GM23338 (cell line): ENCODE measurements at regions not wholly inside any gene's neighbourhood (a gene's known extent, or its start where the extent isn't known, plus 50 kb on each side); places are given as distances from the start of the nearest gene placed in this dataset.

Experiments
- ATAC-seq: fragments of 200-7000 bp; cut with Tn5 transposase; 3 replicates; pipeline ENCODE4 v1.9.1; 2020
- DNase-seq: peaks from one replicate; pipeline ENCODE4 v3.0.0-alpha.2; 2015; ENCODE audit warnings: low spot score
- H2AFZ ChIP-seq: fragments of 200-600 bp; sonication (generic); 2 replicates; pipeline ENCODE4 v1.8.0; 2016; ENCODE audit warnings: antibody characterized with exemption, mild to moderate bottlenecking, moderate library complexity
- H3F3A ChIP-seq: fragments of 200-600 bp; sonication (generic); replicated peaks from 2 replicates; pipeline ENCODE4 v1.8.0; 2017; ENCODE audit warnings: antibody characterized with exemption, mixed run types, low read depth
- H3K27ac ChIP-seq: fragments of 200-600 bp; sonication (generic); 2 replicates; pipeline ENCODE4 v1.6.1; 2016; ENCODE audit warnings: low read depth
- H3K27me3 ChIP-seq: fragments of 200-600 bp; sonication (generic); 2 replicates; pipeline ENCODE4 v1.8.0; 2016; ENCODE audit warnings: mild to moderate bottlenecking, mixed run types, moderate library complexity; ENCODE audit not compliant: insufficient read depth
- H3K36me3 ChIP-seq: fragments of 200-600 bp; sonication (generic); 2 replicates; pipeline ENCODE4 v1.8.0; 2016; ENCODE audit warnings: mild to moderate bottlenecking; ENCODE audit not compliant: insufficient read depth
- H3K4me1 ChIP-seq: fragments of 200-600 bp; sonication (generic); 2 replicates; pipeline ENCODE4 v1.8.0; 2016; ENCODE audit warnings: mild to moderate bottlenecking, moderate library complexity; ENCODE audit not compliant: insufficient read depth
- H3K4me2 ChIP-seq: fragments of 200-600 bp; sonication (generic); 2 replicates; pipeline ENCODE4 v1.7.1; 2017; ENCODE audit warnings: mixed run types
- H3K4me3 ChIP-seq: fragments of 200-600 bp; sonication (generic); 2 replicates; pipeline ENCODE4 v1.6.1; 2016; ENCODE audit warnings: mixed run types
- H3K79me2 ChIP-seq: fragments of 200-600 bp; sonication (generic); replicated peaks from 2 replicates; pipeline ENCODE4 v1.8.0; 2017; ENCODE audit warnings: mild to moderate bottlenecking; ENCODE audit not compliant: insufficient read depth
- H3K9me2 ChIP-seq: fragments of 200-600 bp; sonication (generic); 2 replicates; pipeline ENCODE4 v1.8.0; 2017; ENCODE audit not compliant: insufficient read depth
- H4K20me1 ChIP-seq: fragments of 200-600 bp; sonication (generic); replicated peaks from 2 replicates; pipeline ENCODE4 v1.8.0; 2017; ENCODE audit warnings: mild to moderate bottlenecking; ENCODE audit not compliant: insufficient read depth
- H3K27ac Mint-ChIP-seq: 2 replicates; pipeline ENCODE4 v1.8.0; 2020; ENCODE audit warnings: inconsistent platforms, mild to moderate bottlenecking, moderate library complexity, mixed read lengths
- H3K27me3 Mint-ChIP-seq: 3 replicates; pipeline ENCODE4 v1.8.0; 2022; ENCODE audit warnings: low read depth, mild to moderate bottlenecking, moderate library complexity, mixed read lengths, inconsistent platforms; ENCODE audit not compliant: insufficient read depth, poor library complexity
- H3K36me3 Mint-ChIP-seq: 3 replicates; pipeline ENCODE4 v1.8.0; 2021; ENCODE audit warnings: low read depth, mild to moderate bottlenecking, inconsistent platforms, moderate library complexity, mixed read lengths
- H3K4me1 Mint-ChIP-seq: 3 replicates; pipeline ENCODE4 v1.8.0; 2020; ENCODE audit warnings: mild to moderate bottlenecking, inconsistent platforms, mixed read lengths
- H3K4me3 Mint-ChIP-seq: 3 replicates; pipeline ENCODE4 v1.8.0; 2021; ENCODE audit warnings: moderate library complexity, mild to moderate bottlenecking, inconsistent platforms, mixed read lengths
- H3K9me3 Mint-ChIP-seq: 3 replicates; pipeline ENCODE4 v1.8.0; 2020; ENCODE audit warnings: moderate library complexity, mild to moderate bottlenecking, inconsistent platforms, mixed read lengths
- CREB1 ChIP-seq: fragments of 250-450 bp; sonication (Bioruptor Pico); IDR thresholded peaks from 2 replicates; pipeline ENCODE4 v1.5.0; 2020; ENCODE audit warnings: low read depth, mild to moderate bottlenecking, moderate library complexity
- EZH2 ChIP-seq: fragments of 200-600 bp; sonication (generic); IDR thresholded peaks from one replicate; pipeline ENCODE4 v1.8.0; 2017; ENCODE audit warnings: antibody characterized with exemption, mild to moderate bottlenecking, low read depth; ENCODE audit not compliant: unreplicated experiment
- EZH2phosphoT487 ChIP-seq: fragments of 200-600 bp; sonication (generic); IDR thresholded peaks from one replicate; pipeline ENCODE4 v1.8.1; 2018; ENCODE audit warnings: antibody characterized with exemption; ENCODE audit not compliant: unreplicated experiment
- JUNB ChIP-seq: IDR thresholded peaks from one replicate; pipeline ENCODE4 v1.6.1; 2016; ENCODE audit warnings: antibody characterized with exemption; ENCODE audit not compliant: unreplicated experiment
- NANOG ChIP-seq: IDR thresholded peaks from 2 replicates; pipeline ENCODE4 v1.6.1; 2016; ENCODE audit warnings: antibody characterized with exemption, borderline replicate concordance
- POLR2AphosphoS5 ChIP-seq: IDR thresholded peaks from 2 replicates; pipeline ENCODE4 v1.6.1; 2016; ENCODE audit warnings: antibody characterized with exemption, low read depth
- STAT1 ChIP-seq: IDR thresholded peaks from one replicate; pipeline ENCODE4 v1.6.1; 2016; ENCODE audit warnings: antibody characterized with exemption; ENCODE audit not compliant: unreplicated experiment
- ZNF114 ChIP-seq: fragments of 250-450 bp; sonication (Bioruptor Pico); IDR thresholded peaks from 2 replicates; pipeline ENCODE4 v1.5.0; 2020; ENCODE audit warnings: mild to moderate bottlenecking, moderate library complexity
- ZNF331 ChIP-seq: fragments of 250-450 bp; sonication (Bioruptor Pico); IDR thresholded peaks from 2 replicates; pipeline ENCODE4 v1.5.0; 2020; ENCODE audit warnings: low read depth, mild to moderate bottlenecking, moderate library complexity
- TF ChIP-seq, protein P1 (sequence below): fragments of 250-450 bp; sonication (Bioruptor Pico); IDR thresholded peaks from 2 replicates; pipeline ENCODE4 v1.5.0; 2020; ENCODE audit warnings: mild to moderate bottlenecking, moderate library complexity
- TF ChIP-seq, protein P2 (sequence below): IDR thresholded peaks from 2 replicates; pipeline ENCODE4 v1.6.1; 2016; ENCODE audit warnings: antibody characterized with exemption
- TF ChIP-seq, protein P3 (sequence below), 2 experiments: fragments of 200-600 bp in 1 of 2; sonication (generic) in 1 of 2; conservative IDR thresholded peaks; 2 replicates each; pipeline versions ENCODE4 v1.5.1 to v1.6.1; 2016 to 2017; ENCODE audit warnings: antibody characterized with exemption in 2 of 2, low read depth in 2 of 2, mild to moderate bottlenecking in 2 of 2, moderate library complexity in 1 of 2
- TF ChIP-seq, protein P4 (sequence below): IDR thresholded peaks from one replicate; pipeline ENCODE4 v1.6.1; 2018; ENCODE audit warnings: antibody characterized with exemption; ENCODE audit not compliant: unreplicated experiment

DNA sequence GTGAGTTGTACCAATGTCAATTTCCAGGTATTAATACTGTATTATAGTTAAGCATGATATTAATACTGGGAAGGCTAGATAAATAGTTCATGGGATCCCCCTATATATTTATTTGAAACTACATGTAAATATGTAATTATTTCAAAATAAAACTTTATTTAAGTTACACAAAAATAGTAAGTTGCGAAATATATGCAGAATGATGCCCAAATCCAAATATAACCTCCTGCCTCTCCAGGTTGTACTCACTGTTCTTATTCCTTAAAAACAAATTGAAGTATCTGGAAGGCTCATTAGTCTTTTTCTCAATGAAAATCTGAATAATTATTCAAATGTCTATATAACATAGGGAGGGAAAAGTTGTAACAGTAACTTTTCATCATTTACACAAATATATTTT, 161.9 kb upstream of the DEFB112 start:
- no peaks in the 10 kb centered on the region for H3K27me3 ChIP-seq
- H2AFZ ChIP-seq, result no peak overlapping the region
- TF ChIP-seq ZNF331 (CRISPR knock-in tag) (no peak), EZH2phosphoT487 (no peak), NANOG (no peak), POLR2AphosphoS5 (no peak), CREB1 (CRISPR knock-in tag) (no peak), ZNF114 (CRISPR knock-in tag) (no peak), JUNB (no peak), EZH2 (no peak), STAT1 (no peak)
- TF ChIP-seq, protein P1, sequence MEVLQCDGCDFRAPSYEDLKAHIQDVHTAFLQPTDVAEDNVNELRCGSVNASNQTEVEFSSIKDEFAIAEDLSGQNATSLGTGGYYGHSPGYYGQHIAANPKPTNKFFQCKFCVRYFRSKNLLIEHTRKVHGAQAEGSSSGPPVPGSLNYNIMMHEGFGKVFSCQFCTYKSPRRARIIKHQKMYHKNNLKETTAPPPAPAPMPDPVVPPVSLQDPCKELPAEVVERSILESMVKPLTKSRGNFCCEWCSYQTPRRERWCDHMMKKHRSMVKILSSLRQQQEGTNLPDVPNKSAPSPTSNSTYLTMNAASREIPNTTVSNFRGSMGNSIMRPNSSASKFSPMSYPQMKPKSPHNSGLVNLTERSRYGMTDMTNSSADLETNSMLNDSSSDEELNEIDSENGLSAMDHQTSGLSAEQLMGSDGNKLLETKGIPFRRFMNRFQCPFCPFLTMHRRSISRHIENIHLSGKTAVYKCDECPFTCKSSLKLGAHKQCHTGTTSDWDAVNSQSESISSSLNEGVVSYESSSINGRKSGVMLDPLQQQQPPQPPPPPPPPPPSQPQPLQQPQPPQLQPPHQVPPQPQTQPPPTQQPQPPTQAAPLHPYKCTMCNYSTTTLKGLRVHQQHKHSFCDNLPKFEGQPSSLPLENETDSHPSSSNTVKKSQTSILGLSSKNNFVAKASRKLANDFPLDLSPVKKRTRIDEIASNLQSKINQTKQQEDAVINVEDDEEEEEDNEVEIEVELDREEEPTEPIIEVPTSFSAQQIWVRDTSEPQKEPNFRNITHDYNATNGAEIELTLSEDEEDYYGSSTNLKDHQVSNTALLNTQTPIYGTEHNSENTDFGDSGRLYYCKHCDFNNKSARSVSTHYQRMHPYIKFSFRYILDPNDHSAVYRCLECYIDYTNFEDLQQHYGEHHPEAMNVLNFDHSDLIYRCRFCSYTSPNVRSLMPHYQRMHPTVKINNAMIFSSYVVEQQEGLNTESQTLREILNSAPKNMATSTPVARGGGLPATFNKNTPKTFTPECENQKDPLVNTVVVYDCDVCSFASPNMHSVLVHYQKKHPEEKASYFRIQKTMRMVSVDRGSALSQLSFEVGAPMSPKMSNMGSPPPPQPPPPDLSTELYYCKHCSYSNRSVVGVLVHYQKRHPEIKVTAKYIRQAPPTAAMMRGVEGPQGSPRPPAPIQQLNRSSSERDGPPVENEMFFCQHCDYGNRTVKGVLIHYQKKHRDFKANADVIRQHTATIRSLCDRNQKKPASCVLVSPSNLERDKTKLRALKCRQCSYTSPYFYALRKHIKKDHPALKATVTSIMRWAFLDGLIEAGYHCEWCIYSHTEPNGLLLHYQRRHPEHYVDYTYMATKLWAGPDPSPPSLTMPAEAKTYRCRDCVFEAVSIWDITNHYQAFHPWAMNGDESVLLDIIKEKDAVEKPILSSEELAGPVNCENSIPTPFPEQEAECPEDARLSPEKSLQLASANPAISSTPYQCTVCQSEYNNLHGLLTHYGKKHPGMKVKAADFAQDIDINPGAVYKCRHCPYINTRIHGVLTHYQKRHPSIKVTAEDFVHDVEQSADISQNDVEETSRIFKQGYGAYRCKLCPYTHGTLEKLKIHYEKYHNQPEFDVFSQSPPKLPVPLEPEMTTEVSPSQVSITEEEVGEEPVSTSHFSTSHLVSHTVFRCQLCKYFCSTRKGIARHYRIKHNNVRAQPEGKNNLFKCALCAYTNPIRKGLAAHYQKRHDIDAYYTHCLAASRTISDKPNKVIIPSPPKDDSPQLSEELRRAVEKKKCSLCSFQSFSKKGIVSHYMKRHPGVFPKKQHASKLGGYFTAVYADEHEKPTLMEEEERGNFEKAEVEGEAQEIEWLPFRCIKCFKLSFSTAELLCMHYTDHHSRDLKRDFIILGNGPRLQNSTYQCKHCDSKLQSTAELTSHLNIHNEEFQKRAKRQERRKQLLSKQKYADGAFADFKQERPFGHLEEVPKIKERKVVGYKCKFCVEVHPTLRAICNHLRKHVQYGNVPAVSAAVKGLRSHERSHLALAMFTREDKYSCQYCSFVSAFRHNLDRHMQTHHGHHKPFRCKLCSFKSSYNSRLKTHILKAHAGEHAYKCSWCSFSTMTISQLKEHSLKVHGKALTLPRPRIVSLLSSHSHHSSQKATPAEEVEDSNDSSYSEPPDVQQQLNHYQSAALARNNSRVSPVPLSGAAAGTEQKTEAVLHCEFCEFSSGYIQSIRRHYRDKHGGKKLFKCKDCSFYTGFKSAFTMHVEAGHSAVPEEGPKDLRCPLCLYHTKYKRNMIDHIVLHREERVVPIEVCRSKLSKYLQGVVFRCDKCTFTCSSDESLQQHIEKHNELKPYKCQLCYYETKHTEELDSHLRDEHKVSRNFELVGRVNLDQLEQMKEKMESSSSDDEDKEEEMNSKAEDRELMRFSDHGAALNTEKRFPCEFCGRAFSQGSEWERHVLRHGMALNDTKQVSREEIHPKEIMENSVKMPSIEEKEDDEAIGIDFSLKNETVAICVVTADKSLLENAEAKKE, result no peak
- TF ChIP-seq, protein P2, sequence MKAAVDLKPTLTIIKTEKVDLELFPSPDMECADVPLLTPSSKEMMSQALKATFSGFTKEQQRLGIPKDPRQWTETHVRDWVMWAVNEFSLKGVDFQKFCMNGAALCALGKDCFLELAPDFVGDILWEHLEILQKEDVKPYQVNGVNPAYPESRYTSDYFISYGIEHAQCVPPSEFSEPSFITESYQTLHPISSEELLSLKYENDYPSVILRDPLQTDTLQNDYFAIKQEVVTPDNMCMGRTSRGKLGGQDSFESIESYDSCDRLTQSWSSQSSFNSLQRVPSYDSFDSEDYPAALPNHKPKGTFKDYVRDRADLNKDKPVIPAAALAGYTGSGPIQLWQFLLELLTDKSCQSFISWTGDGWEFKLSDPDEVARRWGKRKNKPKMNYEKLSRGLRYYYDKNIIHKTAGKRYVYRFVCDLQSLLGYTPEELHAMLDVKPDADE, result no peak
- TF ChIP-seq, protein P3, sequence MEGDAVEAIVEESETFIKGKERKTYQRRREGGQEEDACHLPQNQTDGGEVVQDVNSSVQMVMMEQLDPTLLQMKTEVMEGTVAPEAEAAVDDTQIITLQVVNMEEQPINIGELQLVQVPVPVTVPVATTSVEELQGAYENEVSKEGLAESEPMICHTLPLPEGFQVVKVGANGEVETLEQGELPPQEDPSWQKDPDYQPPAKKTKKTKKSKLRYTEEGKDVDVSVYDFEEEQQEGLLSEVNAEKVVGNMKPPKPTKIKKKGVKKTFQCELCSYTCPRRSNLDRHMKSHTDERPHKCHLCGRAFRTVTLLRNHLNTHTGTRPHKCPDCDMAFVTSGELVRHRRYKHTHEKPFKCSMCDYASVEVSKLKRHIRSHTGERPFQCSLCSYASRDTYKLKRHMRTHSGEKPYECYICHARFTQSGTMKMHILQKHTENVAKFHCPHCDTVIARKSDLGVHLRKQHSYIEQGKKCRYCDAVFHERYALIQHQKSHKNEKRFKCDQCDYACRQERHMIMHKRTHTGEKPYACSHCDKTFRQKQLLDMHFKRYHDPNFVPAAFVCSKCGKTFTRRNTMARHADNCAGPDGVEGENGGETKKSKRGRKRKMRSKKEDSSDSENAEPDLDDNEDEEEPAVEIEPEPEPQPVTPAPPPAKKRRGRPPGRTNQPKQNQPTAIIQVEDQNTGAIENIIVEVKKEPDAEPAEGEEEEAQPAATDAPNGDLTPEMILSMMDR (conservative IDR thresholded peaks at IDR 0.05; ENCODE audit: low read depth in 2 of 2), result no peak
- TF ChIP-seq, protein P4, sequence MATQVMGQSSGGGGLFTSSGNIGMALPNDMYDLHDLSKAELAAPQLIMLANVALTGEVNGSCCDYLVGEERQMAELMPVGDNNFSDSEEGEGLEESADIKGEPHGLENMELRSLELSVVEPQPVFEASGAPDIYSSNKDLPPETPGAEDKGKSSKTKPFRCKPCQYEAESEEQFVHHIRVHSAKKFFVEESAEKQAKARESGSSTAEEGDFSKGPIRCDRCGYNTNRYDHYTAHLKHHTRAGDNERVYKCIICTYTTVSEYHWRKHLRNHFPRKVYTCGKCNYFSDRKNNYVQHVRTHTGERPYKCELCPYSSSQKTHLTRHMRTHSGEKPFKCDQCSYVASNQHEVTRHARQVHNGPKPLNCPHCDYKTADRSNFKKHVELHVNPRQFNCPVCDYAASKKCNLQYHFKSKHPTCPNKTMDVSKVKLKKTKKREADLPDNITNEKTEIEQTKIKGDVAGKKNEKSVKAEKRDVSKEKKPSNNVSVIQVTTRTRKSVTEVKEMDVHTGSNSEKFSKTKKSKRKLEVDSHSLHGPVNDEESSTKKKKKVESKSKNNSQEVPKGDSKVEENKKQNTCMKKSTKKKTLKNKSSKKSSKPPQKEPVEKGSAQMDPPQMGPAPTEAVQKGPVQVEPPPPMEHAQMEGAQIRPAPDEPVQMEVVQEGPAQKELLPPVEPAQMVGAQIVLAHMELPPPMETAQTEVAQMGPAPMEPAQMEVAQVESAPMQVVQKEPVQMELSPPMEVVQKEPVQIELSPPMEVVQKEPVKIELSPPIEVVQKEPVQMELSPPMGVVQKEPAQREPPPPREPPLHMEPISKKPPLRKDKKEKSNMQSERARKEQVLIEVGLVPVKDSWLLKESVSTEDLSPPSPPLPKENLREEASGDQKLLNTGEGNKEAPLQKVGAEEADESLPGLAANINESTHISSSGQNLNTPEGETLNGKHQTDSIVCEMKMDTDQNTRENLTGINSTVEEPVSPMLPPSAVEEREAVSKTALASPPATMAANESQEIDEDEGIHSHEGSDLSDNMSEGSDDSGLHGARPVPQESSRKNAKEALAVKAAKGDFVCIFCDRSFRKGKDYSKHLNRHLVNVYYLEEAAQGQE, result no peak
- no peaks in the 10 kb centered on the region for H4K20me1 ChIP-seq
- H3K27ac ChIP-seq, result no peak overlapping the region
- no peaks in the 10 kb centered on the region for H3K4me1 ChIP-seq
- H3K4me2 ChIP-seq, result no peak overlapping the region
- no peaks in the 10 kb centered on the region for H3K79me2 ChIP-seq
- H3F3A ChIP-seq, result no peaks in the 10 kb centered on the region
- no peaks in the 10 kb centered on the region for H3K4me1 Mint-ChIP-seq
- H3K27ac Mint-ChIP-seq, result no peak overlapping the region
- no peaks in the 10 kb centered on the region for H3K36me3 Mint-ChIP-seq
- DNase-seq, result no peak
- no peaks in the 10 kb centered on the region for H3K9me2 ChIP-seq
- no peaks in the 10 kb centered on the region for H3K9me3 Mint-ChIP-seq
- ATAC-seq, result no peak
- H3K36me3 ChIP-seq, result no peaks in the 10 kb centered on the region
- H3K4me3 Mint-ChIP-seq, result no peak overlapping the region
- no peaks in the 10 kb centered on the region for H3K27me3 Mint-ChIP-seq
- no peak overlapping the region for H3K4me3 ChIP-seq
